ENCODE measurements at regions not wholly inside any gene's neighbourhood (a gene's known extent, or its start where the extent isn't known, plus 50 kb on each side); places are given as distances from the start of the nearest gene placed in this dataset.

GRCh38 chr5:68576805-68577204 lies 361.2 kb downstream of the PIK3R1 start:
- TF ChIP-seq, protein P1, sequence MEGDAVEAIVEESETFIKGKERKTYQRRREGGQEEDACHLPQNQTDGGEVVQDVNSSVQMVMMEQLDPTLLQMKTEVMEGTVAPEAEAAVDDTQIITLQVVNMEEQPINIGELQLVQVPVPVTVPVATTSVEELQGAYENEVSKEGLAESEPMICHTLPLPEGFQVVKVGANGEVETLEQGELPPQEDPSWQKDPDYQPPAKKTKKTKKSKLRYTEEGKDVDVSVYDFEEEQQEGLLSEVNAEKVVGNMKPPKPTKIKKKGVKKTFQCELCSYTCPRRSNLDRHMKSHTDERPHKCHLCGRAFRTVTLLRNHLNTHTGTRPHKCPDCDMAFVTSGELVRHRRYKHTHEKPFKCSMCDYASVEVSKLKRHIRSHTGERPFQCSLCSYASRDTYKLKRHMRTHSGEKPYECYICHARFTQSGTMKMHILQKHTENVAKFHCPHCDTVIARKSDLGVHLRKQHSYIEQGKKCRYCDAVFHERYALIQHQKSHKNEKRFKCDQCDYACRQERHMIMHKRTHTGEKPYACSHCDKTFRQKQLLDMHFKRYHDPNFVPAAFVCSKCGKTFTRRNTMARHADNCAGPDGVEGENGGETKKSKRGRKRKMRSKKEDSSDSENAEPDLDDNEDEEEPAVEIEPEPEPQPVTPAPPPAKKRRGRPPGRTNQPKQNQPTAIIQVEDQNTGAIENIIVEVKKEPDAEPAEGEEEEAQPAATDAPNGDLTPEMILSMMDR (IDR thresholded peaks at IDR 0.05): no peak

GRCh38 chr5:68582284-68582683 lies 366.7 kb downstream of the PIK3R1 start:
- TF ChIP-seq, protein P1 (IDR thresholded peaks at IDR 0.05): no peak

DNA sequence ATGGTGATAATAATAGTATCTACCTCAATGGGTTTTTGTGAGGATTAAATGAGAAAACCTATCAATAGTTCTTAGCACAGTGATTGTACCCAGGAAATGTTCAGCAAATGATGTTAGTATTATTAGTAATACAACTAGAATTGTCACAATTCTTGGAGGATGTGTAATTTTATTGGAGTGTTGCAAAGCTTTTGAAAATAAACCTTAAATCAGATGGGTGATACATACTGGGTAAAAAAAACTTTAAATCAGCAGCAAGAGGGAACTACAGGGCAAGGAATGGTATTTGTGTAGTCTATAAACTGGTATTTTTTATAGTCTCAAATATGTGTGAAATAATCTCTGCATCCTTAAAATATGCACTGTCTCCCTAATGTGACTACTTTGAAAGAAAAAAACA lies 371.6 kb downstream of the PIK3R1 start:
- TF ChIP-seq, protein P1 (IDR thresholded peaks at IDR 0.05): no peak

GRCh38 chr5:68591850-68592249 lies 376.3 kb downstream of the PIK3R1 start:
- TF ChIP-seq, protein P1 (IDR thresholded peaks at IDR 0.05): no peak

- TF ChIP-seq, protein P1 (IDR thresholded peaks at IDR 0.05): no peak
These were observed 376.8 kb downstream of the PIK3R1 start for GRCh38 chr5:68592351-68592750.

DNA sequence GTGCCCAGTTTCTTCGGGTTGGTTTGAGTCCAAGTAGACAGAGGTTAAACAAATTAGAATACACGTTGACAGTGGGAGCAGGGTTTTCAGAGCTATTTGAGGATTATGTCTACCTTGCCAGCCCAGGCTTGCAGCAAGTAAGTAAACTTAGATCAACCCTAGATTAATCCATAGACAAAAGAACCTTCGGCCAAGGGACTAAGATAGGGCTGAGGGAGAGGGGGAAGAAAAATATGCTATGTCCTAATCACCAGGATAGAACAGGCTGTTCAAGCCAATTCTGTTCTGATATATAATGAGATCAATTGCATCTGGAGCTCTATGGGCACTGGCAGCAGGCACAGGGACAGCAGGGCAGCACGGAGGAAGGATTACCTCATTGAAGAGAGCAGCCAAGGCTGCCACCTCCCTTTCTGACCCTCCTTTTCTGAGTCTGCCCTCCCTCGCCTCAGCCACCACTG lies 377.7 kb downstream of the PIK3R1 start:
- TF ChIP-seq, protein P1 (IDR thresholded peaks at IDR 0.05): no peak

DNA sequence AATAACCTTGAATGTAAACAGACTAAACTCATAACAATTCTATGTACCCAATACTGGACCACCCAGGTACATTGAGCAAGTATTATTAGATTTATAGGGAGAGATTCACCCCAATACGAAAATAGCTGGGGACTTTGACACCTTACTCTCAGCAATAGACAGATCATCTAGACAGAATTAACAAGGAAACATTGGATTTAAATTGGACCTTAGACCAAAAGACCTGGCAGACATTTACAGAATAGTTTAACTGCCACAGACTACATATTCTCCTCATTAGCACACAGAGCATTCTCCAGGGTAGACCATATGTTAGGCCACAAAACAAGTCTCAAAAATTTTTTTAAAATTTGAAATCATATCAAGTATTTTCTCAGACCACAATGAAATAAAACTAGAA lies 397.4 kb downstream of the PIK3R1 start:
- TF ChIP-seq, protein P1 (IDR thresholded peaks at IDR 0.05): no peak

GRCh38 chr5:68618501-68618900 lies 402.9 kb downstream of the PIK3R1 start:
- TF ChIP-seq, protein P1 (IDR thresholded peaks at IDR 0.05): no peak
